ENCODE measurements at regions not wholly inside any gene's neighbourhood (a gene's known extent, or its start where the extent isn't known, plus 50 kb on each side); places are given as distances from the start of the nearest gene placed in this dataset.

DNA sequence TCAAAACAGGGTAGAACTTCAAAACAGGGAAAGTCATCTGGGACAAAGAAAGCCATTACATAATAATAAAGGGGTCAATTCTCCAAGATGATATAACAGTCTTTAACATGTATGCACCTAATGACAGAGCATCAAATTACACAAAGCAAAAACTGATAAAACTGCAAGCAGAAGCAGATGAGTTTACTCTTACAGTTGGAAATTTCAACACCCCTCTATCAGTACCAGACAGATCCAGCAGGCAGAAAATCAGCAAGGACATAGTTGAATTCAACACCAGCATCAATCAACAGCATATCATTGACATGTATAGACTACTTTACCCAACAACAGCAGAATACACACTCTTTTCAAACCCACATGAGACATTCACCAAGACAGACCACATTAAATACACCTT, 233.0 kb upstream of the NEBL start:
- TF ChIP-seq CTCF (IDR thresholded peaks at IDR 0.05 in 8 of 11, conservative IDR thresholded peaks at IDR 0.05 in 3 of 11) (no peak), POLR2A (IDR thresholded peaks at IDR 0.05) (no peak)
